ENCODE measurements at regions not wholly inside any gene's neighbourhood (a gene's known extent, or its start where the extent isn't known, plus 50 kb on each side); places are given as distances from the start of the nearest gene placed in this dataset.
A peak's percentile ranks its signal among the peaks of the same experiment; 100 is the strongest.

DNA sequence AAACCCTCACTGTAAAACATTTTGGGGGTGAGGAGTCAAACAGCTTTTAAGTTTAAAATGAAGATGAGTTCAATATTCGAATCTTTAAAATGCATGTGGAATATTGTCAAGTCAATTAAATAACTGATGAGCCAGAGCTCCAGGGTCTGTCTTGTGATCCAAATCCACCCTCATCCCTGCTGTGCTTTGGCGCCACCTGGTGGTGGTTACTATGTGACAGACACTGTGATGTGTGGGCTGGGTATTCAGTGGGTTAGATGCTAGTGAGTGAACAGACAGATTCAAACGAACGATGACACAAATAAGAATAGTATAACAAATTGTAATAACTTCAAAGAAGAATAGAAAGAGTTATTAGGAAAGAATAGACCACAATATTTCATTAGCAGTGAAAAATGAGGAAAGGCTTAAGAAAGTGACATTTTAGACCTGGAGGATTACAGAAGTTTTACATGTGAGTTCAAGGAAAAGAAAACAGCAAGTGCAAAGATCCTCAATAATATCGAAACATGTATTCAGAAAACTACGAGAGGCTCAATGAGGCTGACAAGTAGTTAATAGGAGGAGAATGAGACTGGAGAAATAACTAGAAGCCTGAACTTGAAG is 51.4 kb upstream of the CHSY3 start:
- no peaks in the 10 kb centered on the region for H3K36me3 ChIP-seq (ENCODE audit: control insufficient read depth in 2 of 2, insufficient read depth in 1 of 2, low read length in 2 of 2)
- POLR2A ChIA-PET, result interaction anchor here (1.8 kb wide), 1 partner anchor 82 kb away, joined by 4 read pairs; no protein-coding TSS in a partner anchor
- H3K4me1 ChIP-seq (ENCODE audit: control insufficient read depth, insufficient read depth, low read length), result no peaks in the 10 kb centered on the region
- H3K4me3 ChIP-seq (ENCODE audit: low read depth, low read length), result no peak overlapping the region
- no peaks in the 10 kb centered on the region for H3K9me3 ChIP-seq (ENCODE audit: control insufficient read depth, insufficient read depth, low read depth, low read length)
- H3K27ac ChIP-seq (ENCODE audit: extremely low read depth, low read depth, low read length), result no peak overlapping the region
- no peak for TF ChIP-seq SP3 (tag by site-specific recombination; IDR thresholded peaks at IDR 0.05)
- no peak for TF ChIP-seq ZNF169 (tag by site-specific recombination; IDR thresholded peaks at IDR 0.05)
- TF ChIP-seq ZFHX2 (tag by site-specific recombination; conservative IDR thresholded peaks at IDR 0.05), result 0 out of 2 replicates have a peak, but pooled peaks have one; percentile 42
- TF ChIP-seq, protein P1, sequence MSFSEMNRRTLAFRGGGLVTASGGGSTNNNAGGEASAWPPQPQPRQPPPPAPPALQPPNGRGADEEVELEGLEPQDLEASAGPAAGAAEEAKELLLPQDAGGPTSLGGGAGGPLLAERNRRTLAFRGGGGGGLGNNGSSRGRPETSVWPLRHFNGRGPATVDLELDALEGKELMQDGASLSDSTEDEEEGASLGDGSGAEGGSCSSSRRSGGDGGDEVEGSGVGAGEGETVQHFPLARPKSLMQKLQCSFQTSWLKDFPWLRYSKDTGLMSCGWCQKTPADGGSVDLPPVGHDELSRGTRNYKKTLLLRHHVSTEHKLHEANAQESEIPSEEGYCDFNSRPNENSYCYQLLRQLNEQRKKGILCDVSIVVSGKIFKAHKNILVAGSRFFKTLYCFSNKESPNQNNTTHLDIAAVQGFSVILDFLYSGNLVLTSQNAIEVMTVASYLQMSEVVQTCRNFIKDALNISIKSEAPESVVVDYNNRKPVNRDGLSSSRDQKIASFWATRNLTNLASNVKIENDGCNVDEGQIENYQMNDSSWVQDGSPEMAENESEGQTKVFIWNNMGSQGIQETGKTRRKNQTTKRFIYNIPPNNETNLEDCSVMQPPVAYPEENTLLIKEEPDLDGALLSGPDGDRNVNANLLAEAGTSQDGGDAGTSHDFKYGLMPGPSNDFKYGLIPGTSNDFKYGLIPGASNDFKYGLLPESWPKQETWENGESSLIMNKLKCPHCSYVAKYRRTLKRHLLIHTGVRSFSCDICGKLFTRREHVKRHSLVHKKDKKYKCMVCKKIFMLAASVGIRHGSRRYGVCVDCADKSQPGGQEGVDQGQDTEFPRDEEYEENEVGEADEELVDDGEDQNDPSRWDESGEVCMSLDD (tag by site-specific recombination; IDR thresholded peaks at IDR 0.05), result no peak
- TF ChIP-seq, protein P2, sequence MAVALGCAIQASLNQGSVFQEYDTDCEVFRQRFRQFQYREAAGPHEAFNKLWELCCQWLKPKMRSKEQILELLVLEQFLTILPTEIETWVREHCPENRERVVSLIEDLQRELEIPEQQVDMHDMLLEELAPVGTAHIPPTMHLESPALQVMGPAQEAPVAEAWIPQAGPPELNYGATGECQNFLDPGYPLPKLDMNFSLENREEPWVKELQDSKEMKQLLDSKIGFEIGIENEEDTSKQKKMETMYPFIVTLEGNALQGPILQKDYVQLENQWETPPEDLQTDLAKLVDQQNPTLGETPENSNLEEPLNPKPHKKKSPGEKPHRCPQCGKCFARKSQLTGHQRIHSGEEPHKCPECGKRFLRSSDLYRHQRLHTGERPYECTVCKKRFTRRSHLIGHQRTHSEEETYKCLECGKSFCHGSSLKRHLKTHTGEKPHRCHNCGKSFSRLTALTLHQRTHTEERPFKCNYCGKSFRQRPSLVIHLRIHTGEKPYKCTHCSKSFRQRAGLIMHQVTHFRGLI (tag by site-specific recombination; IDR thresholded peaks at IDR 0.05), result no peak
- no peak for TF ChIP-seq KLF7 (tag by site-specific recombination; IDR thresholded peaks at IDR 0.05; ENCODE audit: borderline replicate concordance)
- no peak for TF ChIP-seq ZNF266 (tag by site-specific recombination; IDR thresholded peaks at IDR 0.05; ENCODE audit: low read depth)
- peak; percentile 72 for TF ChIP-seq ZNF654 (tag by site-specific recombination; IDR thresholded peaks at IDR 0.05; ENCODE audit: low read depth)
- TF ChIP-seq ZNF624 (tag by site-specific recombination; IDR thresholded peaks at IDR 0.05), result no peak
- TF ChIP-seq, protein P3, sequence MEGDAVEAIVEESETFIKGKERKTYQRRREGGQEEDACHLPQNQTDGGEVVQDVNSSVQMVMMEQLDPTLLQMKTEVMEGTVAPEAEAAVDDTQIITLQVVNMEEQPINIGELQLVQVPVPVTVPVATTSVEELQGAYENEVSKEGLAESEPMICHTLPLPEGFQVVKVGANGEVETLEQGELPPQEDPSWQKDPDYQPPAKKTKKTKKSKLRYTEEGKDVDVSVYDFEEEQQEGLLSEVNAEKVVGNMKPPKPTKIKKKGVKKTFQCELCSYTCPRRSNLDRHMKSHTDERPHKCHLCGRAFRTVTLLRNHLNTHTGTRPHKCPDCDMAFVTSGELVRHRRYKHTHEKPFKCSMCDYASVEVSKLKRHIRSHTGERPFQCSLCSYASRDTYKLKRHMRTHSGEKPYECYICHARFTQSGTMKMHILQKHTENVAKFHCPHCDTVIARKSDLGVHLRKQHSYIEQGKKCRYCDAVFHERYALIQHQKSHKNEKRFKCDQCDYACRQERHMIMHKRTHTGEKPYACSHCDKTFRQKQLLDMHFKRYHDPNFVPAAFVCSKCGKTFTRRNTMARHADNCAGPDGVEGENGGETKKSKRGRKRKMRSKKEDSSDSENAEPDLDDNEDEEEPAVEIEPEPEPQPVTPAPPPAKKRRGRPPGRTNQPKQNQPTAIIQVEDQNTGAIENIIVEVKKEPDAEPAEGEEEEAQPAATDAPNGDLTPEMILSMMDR (tag by site-specific recombination; IDR thresholded peaks at IDR 0.05), result peak; percentile 49; the same call in 1 of the 2 replicates
- TF ChIP-seq EGR2 (tag by site-specific recombination; IDR thresholded peaks at IDR 0.05; ENCODE audit: low read depth), result peak; percentile 10; the same call in 1 of the 2 replicates
- TF ChIP-seq, protein P4, sequence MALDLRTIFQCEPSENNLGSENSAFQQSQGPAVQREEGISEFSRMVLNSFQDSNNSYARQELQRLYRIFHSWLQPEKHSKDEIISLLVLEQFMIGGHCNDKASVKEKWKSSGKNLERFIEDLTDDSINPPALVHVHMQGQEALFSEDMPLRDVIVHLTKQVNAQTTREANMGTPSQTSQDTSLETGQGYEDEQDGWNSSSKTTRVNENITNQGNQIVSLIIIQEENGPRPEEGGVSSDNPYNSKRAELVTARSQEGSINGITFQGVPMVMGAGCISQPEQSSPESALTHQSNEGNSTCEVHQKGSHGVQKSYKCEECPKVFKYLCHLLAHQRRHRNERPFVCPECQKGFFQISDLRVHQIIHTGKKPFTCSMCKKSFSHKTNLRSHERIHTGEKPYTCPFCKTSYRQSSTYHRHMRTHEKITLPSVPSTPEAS (tag by site-specific recombination; IDR thresholded peaks at IDR 0.05), result no peak
- no peak for TF ChIP-seq SP2 (tag by site-specific recombination; IDR thresholded peaks at IDR 0.05)
- peak; percentile 37; the same call in 1 of the 2 replicates for TF ChIP-seq ZFP37 (tag by site-specific recombination; IDR thresholded peaks at IDR 0.05)
- CTCF ChIA-PET, result interaction anchor here (0.6 to 11.6 kb wide), 36 partner anchors 9 to 1208 kb away, joined by 3 to 256 read pairs (median 4); no protein-coding TSS in a partner anchor

DNA sequence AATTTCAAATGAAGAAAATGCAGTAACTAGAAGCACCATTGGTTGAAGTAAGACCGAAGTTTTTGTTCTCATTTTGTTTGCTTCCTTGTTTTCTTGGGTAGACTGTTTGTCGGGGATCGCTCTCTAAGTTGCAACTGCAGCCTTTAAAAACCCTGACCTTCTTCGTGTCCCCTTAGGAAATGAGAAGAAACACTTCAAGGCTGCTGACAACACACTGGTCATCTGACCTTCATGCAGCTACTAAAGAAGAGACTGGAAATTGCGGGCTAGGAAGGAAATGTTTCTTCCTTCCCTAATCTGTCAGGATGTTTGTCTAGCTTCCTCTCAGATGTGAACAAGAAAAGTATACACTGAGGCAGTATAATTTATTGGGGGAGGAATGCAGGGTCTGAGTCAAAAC is 50.7 kb upstream of the CHSY3 start:
- ChIA-PET POLR2A (interaction anchor here (1.8 kb wide), 1 partner anchor 82 kb away, joined by 4 read pairs; no protein-coding TSS in a partner anchor), CTCF (interaction anchor here (0.7 to 11.6 kb wide), 10 partner anchors 11 to 920 kb away, joined by 3 to 256 read pairs (median 4); no protein-coding TSS in a partner anchor)

More for the DNA sequence above, 50.7 kb upstream of the CHSY3 start:
- Histone ChIP-seq H3K27ac (ENCODE audit: extremely low read depth, low read depth, low read length) (no peak overlapping the region), H3K4me1 (ENCODE audit: control insufficient read depth, insufficient read depth, low read length) (no peaks in the 10 kb centered on the region), H3K4me3 (ENCODE audit: low read depth, low read length) (no peak overlapping the region), H3K9me3 (ENCODE audit: control insufficient read depth, insufficient read depth, low read depth, low read length) (no peaks in the 10 kb centered on the region), H3K36me3 (ENCODE audit: control insufficient read depth in 2 of 2, insufficient read depth in 1 of 2, low read length in 2 of 2) (no peaks in the 10 kb centered on the region)
- TF ChIP-seq KLF1 (tag by site-specific recombination; IDR thresholded peaks at IDR 0.05) (no peak), ZBTB48 (tag by site-specific recombination; IDR thresholded peaks at IDR 0.05) (no peak), PRDM1 (tag by site-specific recombination; IDR thresholded peaks at IDR 0.05) (no peak), ZNF114 (tag by site-specific recombination; IDR thresholded peaks at IDR 0.05) (no peak), KLF9 (tag by site-specific recombination; IDR thresholded peaks at IDR 0.05; ENCODE audit: low read depth) (no peak), EGR2 (tag by site-specific recombination; IDR thresholded peaks at IDR 0.05; ENCODE audit: low read depth) (no peak), REPIN1 (tag by site-specific recombination; IDR thresholded peaks at IDR 0.05; ENCODE audit: low read depth) (no peak), ZFP69B (tag by site-specific recombination; IDR thresholded peaks at IDR 0.05) (no peak)
- TF ChIP-seq, protein P5, sequence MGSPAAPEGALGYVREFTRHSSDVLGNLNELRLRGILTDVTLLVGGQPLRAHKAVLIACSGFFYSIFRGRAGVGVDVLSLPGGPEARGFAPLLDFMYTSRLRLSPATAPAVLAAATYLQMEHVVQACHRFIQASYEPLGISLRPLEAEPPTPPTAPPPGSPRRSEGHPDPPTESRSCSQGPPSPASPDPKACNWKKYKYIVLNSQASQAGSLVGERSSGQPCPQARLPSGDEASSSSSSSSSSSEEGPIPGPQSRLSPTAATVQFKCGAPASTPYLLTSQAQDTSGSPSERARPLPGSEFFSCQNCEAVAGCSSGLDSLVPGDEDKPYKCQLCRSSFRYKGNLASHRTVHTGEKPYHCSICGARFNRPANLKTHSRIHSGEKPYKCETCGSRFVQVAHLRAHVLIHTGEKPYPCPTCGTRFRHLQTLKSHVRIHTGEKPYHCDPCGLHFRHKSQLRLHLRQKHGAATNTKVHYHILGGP (tag by site-specific recombination; IDR thresholded peaks at IDR 0.05), result no peak
